Transverse colon (tissue), 4 donors: ENCODE measurements at regions not wholly inside any gene's neighbourhood (a gene's known extent, or its start where the extent isn't known, plus 50 kb on each side); places are given as distances from the start of the nearest gene placed in this dataset.

Experiments
- DNase-seq: peaks from one replicate; pipeline ENCODE4 v3.0.0-alpha.2; 2019
- H3K27ac ChIP-seq, 4 donors: fragments of 200-600 bp; sonication (generic); 2 replicates each; pipeline ENCODE4 v1.5.1; 2016 to 2018; ENCODE audit warnings: inconsistent platforms in 4 of 4
- H3K27me3 ChIP-seq: fragments of 200-600 bp; sonication (generic); 2 replicates; pipeline ENCODE4 v1.5.1; 2017; ENCODE audit warnings: inconsistent platforms
- H3K36me3 ChIP-seq, 4 donors: fragments of 200-600 bp; sonication (generic); 2 replicates each; pipeline ENCODE4 v1.5.1; 2017 to 2019; ENCODE audit warnings: inconsistent platforms in 4 of 4
- H3K4me1 ChIP-seq, 4 donors: fragments of 200-600 bp; sonication (generic); 2 replicates each; pipeline ENCODE4 v1.5.1; 2017 to 2020; ENCODE audit warnings: inconsistent platforms in 4 of 4
- H3K4me3 ChIP-seq, 4 donors: fragments of 200-600 bp; sonication (generic); 1 replicate in 1 of 4; 2 replicates in 3 of 4; pipeline versions ENCODE4 v1.5.1 to v1.6.1; 2017 to 2019; ENCODE audit warnings: inconsistent platforms in 4 of 4
- H3K9me3 ChIP-seq, 2 donors: fragments of 200-600 bp; sonication (generic); 2 replicates each; pipeline ENCODE4 v1.5.1; 2017 to 2019; ENCODE audit warnings: inconsistent platforms in 2 of 2
- EP300 ChIP-seq: sonication (generic); formaldehyde crosslinking; IDR thresholded peaks from one replicate; pipeline ENCODE4 v1.6.1; 2017; ENCODE audit warnings: antibody characterized with exemption, low read depth
- POLR2A ChIP-seq: fragments of 450-650 bp; IDR thresholded peaks from one replicate; pipeline ENCODE4 v1.6.1; 2016; ENCODE audit warnings: antibody characterized with exemption, mild to moderate bottlenecking, moderate library complexity
- POLR2AphosphoS5 ChIP-seq, 3 donors: sonication (generic); formaldehyde crosslinking; IDR thresholded peaks; one replicate each; pipeline ENCODE4 v1.6.1; 2016; ENCODE audit warnings: antibody characterized with exemption in 3 of 3
- WGBS, 2 donors: methylation state at CpG; one replicate each; pipeline ENCODE4 v1.1.5; 2018; ENCODE audit warnings: low coverage in 1 of 2; 5-methylcytosine and 5-hydroxymethylcytosine counted together
- in situ Hi-C, 4 donors: fragments of 200-750 bp; cut with MboI; loops; one replicate each; pipeline versions ENCODE4 v1.15.0 to v1.15.1; 2017; ENCODE audit warnings: low sequenced_read_pairs in 3 of 4, low pct_ligation_motif_present in 1 of 4, low pct_unique_long_range_greater_than_20kb in 1 of 4
- intact Hi-C: fragments of 100-400 bp; cut with DNase I; formaldehyde crosslinking; loops from one replicate; pipeline ENCODE4 v1.15.1; 2023; ENCODE audit warnings: low total_unique reads
- TF ChIP-seq, protein P1 (sequence below), 5 experiments: fragments of 200-600 bp in 3 of 5; fragments of 450-650 bp in 2 of 5; sonication (generic) in 3 of 5; IDR thresholded peaks; 1 replicate in 2 of 5; 2 replicates in 3 of 5; pipeline ENCODE4 v1.5.1; 2016 to 2017; ENCODE audit warnings: antibody characterized with exemption in 5 of 5, inconsistent platforms in 3 of 5, mild to moderate bottlenecking in 2 of 5, moderate library complexity in 1 of 5

DNA sequence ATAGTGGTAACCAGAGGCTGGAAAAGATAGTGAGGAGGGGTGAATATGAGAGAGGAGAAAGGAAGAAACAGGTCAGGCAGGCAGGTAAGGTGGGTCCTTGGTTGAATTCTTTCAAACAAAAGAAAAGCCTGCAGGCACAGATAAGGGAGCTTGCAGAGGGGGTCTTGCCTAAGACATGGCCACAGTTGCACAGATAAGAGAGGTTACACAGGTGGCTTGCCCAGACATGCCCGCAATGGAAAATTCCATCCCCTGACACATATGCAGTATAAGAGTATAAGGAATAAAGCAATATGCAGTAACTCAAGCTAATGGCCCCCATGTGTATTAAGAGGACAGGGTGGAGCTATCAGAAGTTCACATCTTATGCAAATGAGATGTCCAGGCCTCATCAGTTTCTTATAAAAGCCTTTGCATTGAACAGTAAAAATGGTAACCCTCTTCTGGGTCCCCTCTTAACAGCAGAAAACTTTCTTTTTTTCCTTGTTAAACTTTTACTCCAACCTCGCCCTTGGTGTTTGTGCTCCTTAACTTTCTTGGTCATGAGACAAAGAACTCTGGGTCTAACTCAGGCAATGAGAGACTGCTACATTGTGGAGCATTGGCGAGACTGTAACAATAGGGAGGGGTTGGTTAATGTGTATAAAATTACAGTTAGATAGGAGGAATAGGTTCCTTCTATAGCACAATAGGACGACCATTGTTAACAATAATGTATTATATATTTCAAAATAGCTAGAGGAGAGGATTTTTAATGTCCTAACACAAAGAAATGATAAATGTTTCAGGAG is 764.6 kb downstream of the TSN start:
- 60 to 67% methylated on average over 4 of the region's 4 CpGs for WGBS, 2 donors
- no peak overlapping the region for H3K4me3 ChIP-seq
- intact Hi-C loops, result no loop called here

DNA sequence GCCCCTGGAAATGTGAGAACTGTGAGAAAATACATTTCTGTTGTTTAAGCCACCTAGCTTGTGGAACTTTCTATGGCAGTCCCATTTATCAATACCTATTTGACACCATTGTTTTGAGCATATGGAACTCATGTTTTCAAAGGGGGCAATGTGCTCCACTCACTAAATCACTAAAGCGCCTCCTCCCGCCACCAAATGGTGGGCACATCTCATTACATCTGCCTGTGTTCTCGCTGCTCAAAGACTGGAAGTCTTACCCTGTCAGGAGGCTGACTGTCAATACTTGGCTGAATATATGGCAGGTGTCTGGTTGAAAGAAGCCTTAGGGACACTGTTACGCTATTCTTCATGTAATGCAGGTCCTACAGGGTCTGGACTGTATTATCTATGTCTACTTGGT is 767.7 kb downstream of the TSN start:
- Histone ChIP-seq H3K27ac (no peak overlapping the region), H3K36me3 (no peaks in the 10 kb centered on the region), H3K27me3 (no peaks in the 10 kb centered on the region), H3K9me3 (no peaks in the 10 kb centered on the region), H3K4me3 (no peak overlapping the region), H3K4me1 (peaks cover 0 to 3% (median 0%) of the 10 kb centered on the region in 4 donors)
- TF ChIP-seq, protein P1, sequence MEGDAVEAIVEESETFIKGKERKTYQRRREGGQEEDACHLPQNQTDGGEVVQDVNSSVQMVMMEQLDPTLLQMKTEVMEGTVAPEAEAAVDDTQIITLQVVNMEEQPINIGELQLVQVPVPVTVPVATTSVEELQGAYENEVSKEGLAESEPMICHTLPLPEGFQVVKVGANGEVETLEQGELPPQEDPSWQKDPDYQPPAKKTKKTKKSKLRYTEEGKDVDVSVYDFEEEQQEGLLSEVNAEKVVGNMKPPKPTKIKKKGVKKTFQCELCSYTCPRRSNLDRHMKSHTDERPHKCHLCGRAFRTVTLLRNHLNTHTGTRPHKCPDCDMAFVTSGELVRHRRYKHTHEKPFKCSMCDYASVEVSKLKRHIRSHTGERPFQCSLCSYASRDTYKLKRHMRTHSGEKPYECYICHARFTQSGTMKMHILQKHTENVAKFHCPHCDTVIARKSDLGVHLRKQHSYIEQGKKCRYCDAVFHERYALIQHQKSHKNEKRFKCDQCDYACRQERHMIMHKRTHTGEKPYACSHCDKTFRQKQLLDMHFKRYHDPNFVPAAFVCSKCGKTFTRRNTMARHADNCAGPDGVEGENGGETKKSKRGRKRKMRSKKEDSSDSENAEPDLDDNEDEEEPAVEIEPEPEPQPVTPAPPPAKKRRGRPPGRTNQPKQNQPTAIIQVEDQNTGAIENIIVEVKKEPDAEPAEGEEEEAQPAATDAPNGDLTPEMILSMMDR (IDR thresholded peaks at IDR 0.05), result no peak
- TF ChIP-seq POLR2A (no peak), POLR2AphosphoS5 (IDR thresholded peaks at IDR 0.05) (no peak), EP300 (no peak)
- in situ Hi-C loops, result no loop called here
- intact Hi-C loops, result no loop called here
- WGBS, 2 donors, result 87 to 92% methylated on average over 4 of the region's 4 CpGs
- DNase-seq, result no peak

More for the DNA sequence above, 764.6 kb downstream of the TSN start:
- no peak for DNase-seq
- Histone ChIP-seq H3K27ac (no peak overlapping the region), H3K4me1 (peaks cover 0 to 3% (median 0%) of the 10 kb centered on the region in 4 donors), H3K27me3 (no peaks in the 10 kb centered on the region), H3K9me3 (no peaks in the 10 kb centered on the region), H3K36me3 (no peaks in the 10 kb centered on the region)
- TF ChIP-seq POLR2AphosphoS5 (IDR thresholded peaks at IDR 0.05) (no peak), POLR2A (no peak), EP300 (no peak)
- TF ChIP-seq, protein P1 (IDR thresholded peaks at IDR 0.05), result no peak
- in situ Hi-C loops, result no loop called here

GRCh38 chr2:122523981-122524380 is 768.5 kb downstream of the TSN start:
- Histone ChIP-seq H3K36me3 (no peaks in the 10 kb centered on the region), H3K4me1 (peaks cover 0 to 3% (median 0%) of the 10 kb centered on the region in 4 donors), H3K9me3 (no peaks in the 10 kb centered on the region), H3K4me3 (no peak overlapping the region), H3K27ac (no peak overlapping the region), H3K27me3 (no peaks in the 10 kb centered on the region)
- WGBS, 2 donors, result 72 to 75% methylated on average over 1 to 3 of the region's 3 CpGs
- intact Hi-C loops (no loop called here), in situ Hi-C loops (no loop called here)
- no peak for DNase-seq
- no peak for TF ChIP-seq EP300
- TF ChIP-seq POLR2A, result no peak
- TF ChIP-seq POLR2AphosphoS5 (IDR thresholded peaks at IDR 0.05), result no peak
- TF ChIP-seq, protein P1 (IDR thresholded peaks at IDR 0.05), result no peak

DNA sequence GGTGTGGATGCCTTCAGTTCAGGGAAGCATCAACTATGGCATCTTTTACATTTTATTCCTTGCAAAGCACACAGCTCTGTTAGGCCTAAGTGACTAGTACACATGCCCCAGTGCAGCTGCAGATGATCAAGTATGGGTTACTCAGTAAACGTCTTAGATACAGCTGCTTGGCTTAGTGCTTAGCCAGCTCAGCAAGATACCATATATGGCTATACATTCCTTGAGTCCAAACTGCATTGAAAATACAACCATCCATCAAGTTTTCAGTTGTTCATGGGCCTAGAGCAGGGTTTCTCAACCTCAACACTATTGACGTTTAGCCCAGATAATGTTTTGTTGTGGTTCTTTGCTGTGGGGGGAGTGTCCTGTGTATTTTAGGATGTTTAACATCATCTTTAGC is 769.9 kb downstream of the TSN start:
- intact Hi-C loops, result no loop called here
- H3K27ac ChIP-seq, result no peak overlapping the region
- H3K36me3 ChIP-seq, result no peaks in the 10 kb centered on the region
- no peak for DNase-seq
- WGBS, 2 donors, result 57 to 90% methylated on average over 1 to 2 of the region's 2 CpGs
- peaks cover 0 to 2% (median 0%) of the 10 kb centered on the region in 4 donors for H3K4me1 ChIP-seq
- TF ChIP-seq EP300 (no peak), POLR2A (no peak), POLR2AphosphoS5 (IDR thresholded peaks at IDR 0.05) (no peak)
- TF ChIP-seq, protein P1 (IDR thresholded peaks at IDR 0.05), result no peak
- no peaks in the 10 kb centered on the region for H3K9me3 ChIP-seq
- H3K27me3 ChIP-seq, result no peaks in the 10 kb centered on the region
- no peak overlapping the region for H3K4me3 ChIP-seq
- in situ Hi-C loops, result no loop called here
